GM18502 (cell line): ENCODE measurements at regions not wholly inside any gene's neighbourhood (a gene's known extent, or its start where the extent isn't known, plus 50 kb on each side); places are given as distances from the start of the nearest gene placed in this dataset.

Source experiments
- ATAC-seq: cut with Tn5 transposase; IDR thresholded peaks from one replicate; pipeline ENCODE4 v1.9.1; 2021; ENCODE audit warnings: mild to moderate bottlenecking; ENCODE audit not compliant: unreplicated experiment, poor library complexity

DNA sequence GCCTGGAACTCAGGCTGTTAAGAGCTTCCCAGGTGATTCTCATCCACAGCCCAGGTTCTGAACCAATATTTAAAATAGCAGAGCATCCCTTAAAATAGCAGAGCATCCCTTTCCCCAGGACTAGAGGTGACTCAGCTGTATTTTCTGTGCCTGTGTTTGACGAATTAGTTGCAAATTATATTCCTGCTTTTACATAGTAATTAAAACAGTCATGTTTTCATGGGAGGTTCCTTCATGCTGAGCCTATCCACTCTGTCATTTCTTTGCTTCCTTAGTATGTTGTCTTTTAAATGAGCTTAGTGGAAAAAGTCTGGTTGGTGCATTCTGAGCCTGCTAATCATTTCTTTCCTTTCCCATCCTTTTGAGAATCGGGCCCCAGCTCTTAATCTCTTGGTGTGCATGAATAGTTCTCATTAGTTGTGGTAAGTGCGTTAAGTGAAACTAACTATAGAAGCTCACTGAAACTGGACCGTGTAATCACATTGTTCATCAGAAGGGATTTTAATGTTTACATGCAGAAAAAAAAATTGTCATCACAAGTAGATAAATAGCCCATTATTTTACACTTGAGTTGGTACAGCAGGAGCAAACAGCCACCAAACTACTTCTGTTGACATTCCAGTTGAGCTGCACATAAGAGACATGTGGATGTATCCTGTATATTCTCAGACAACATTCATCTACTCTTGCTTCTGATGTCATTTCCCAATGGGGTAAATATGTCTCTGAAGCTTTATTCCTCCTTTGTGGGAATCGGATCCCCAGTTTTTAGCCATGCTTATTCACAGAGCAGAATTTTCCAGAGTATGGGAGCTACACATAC lies 596.9 kb upstream of the WWC1 start:
- no peak for ATAC-seq

DNA sequence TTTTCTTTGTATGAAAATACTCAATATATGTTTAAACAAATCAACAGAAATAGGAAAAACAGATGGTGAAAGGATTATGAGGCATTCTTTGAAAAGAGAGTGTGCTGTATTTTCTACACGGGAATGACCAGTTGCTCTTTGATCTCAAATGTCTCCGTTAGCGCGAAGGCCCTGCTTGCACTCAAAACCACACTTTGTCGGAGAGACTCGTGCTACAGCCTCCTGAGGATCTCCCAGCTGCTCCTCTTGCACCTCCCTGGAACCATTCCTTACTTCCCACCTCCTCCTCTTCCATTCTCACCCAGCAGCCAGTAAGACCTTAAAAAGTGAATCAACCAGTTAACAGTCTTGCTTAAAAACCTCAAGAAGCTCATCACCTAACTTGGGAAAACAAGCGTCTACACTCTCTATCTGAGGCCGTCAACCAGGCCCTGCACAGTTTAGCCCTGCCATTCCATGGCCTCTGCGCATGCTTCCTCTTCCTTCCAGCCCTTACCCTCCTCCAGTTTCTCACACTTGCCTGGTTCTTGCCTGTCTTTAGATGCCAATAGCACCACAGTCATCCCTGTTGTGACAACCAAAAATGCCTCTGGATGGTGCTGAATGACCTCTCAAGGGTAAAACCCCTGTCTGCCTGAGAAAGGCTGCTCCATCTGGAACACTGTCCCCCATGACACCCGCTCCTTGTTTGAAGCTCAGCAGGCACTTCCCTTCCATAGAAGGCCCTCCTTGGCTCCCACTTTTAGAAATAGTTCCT lies 594.7 kb upstream of the WWC1 start:
- no peak for ATAC-seq

DNA sequence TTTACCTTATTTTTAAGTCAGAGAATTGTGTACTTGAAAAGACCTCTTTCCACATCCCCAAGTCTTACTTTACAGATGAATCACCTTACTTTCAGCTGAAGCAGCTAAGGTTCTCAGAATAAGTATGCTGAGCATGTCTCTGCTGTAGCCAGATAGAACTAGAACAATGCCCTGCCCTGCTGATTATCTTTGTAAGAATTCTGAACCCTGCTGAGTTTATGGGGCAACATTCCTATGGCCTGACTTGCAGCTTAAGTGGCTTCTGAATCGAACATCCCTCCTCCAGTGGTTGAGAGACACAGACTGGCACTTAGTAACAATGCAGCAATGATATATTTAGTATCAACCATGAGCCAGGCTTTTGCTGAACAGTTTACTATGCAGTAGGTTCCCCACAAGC lies 592.0 kb upstream of the WWC1 start:
- ATAC-seq = no peak

GRCh38 chr5:167701051-167701450 lies 590.4 kb upstream of the WWC1 start:
- ATAC-seq = no peak

- ATAC-seq = no peak
Measured at GRCh38 chr5:167702014-167702413, 589.4 kb upstream of the WWC1 start.

DNA sequence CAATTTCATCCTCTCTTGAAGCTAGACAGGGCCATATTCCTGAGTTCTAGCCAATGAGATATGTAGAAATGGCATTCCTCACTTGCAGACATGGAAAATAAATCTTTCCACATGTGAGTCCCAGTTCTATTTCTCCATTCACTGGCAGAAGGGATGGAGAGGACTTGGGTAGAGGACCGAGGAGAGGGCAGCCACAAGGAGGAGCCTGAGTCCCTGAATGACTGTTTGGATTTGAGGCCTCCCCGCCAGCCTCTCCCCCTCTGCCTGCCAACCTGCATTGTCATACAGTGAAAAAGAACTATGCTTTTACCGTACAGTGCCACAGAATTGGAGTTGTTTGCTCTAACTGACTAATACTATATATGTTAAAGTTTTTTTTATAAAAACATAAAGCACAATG lies 583.0 kb upstream of the WWC1 start:
- no peak for ATAC-seq

- peak; percentile 60 for ATAC-seq
Measured at GRCh38 chr5:167709625-167710024, 581.8 kb upstream of the WWC1 start.

GRCh38 chr5:167710444-167711073 lies 580.9 kb upstream of the WWC1 start:
- no peak for ATAC-seq

DNA sequence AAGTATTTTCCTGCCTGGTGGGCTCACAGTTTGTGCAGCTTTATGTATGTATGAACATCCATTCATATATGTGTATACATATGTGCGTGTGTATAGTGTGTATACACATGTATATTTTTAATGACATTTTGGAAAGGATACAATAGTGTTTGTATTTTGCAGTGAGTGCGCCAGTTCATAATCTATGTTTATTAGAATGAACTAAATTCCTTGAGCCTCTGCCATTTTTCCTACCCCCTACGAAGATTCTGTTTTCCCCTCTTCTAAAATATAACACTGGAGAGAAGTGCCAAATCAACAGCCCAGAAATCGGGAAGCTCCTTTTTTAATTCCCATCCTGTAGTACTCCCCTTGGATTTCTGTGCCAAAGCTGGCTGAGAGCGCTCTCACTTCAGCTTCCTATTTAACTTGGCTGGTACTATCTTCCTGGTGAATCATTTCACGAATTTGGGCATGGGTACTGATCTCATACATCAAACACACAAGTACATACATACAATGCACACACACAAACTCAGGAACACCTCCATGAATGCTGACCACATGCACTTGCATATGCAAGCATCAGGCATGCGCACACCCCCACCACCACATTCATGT lies 578.4 kb upstream of the WWC1 start:
- no peak for ATAC-seq

GRCh38 chr5:167713896-167714295 lies 577.5 kb upstream of the WWC1 start:
- ATAC-seq = no peak

DNA sequence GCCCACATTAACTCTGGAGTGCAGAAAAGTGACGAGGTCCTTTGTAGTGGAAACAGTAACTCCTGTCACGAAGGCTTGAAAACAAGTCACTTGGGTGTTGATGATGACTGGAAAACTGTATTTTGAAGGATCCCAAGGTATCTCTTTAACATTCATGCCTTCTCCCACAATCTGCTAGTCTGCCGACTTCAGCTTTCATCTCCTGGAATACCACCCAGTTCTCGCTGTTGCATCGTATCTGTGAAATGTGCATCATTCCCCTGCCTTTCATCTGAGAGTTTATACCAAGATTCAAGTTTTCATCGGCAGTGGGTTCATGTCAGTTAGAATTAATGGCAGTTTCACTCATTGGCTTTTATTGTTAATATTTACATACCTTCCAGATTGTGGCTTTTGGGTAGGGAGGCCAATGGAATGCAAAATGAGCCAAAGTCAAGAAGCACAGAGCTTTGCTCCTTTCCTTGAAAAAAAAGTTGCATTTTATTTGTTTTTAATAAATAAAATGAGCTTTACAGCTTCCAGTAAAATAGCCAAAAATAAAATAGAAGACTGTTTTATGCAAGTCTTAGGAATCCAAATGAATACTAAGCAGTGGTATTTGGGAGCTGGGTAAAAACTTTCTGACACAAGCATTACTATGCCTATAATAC lies 575.2 kb upstream of the WWC1 start:
- no peak for ATAC-seq

GRCh38 chr5:167720259-167720658 lies 571.2 kb upstream of the WWC1 start:
- no peak for ATAC-seq

GRCh38 chr5:167720676-167721260 lies 570.7 kb upstream of the WWC1 start:
- no peak for ATAC-seq

DNA sequence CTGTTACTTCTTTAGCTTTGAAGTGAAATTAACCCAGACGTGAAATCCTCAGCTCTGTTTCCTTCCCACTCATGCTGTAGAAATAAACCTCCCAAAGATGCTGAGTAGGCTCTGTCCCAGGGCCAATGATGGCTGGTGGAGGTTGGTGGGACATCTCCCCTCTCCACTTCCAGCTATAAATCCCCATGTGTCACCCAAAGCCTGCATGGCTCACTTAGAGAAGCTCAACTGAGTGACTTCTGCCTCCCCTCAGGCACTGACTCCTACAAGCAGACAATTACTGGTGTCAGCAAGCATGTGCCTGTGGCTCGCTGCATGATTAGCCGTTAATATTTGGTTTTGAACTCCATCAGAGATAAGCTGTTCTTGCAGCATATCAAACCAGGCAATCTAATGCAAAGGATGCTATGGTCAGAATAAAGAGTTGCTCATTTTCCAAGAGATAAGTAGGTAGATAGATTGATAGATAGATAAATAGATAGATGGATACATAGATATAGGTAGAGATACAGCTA lies 569.5 kb upstream of the WWC1 start:
- ATAC-seq = no peak

DNA sequence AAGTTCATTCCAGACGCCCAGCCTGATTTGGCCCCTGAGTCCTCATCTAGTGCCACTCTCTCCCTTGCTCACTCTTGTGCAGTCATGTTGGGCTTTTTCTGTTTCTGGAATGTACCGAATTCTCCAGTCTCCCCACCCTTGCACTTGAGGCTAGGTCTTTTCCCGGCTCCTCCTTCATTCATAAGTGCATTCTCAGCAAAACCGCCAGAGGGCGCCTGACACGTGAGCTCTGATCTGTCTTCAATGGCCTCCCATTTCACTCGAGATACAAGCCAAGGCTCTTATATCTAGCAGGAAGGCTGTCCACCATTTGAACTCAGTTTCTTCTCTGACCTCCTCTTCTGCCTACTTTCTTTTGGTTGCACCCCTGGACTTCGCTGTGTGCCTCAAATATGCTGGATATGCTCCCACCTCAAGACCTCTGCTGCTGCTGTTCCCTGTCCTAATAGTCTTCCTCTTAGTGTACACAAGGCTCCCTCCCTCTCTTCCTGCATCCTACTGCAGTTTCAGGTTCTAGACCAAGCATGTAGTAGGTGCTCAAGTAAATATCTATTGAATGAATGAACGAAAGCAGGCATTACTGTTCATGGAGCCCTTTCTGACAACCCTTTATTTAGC lies 568.1 kb upstream of the WWC1 start:
- ATAC-seq = peak; percentile 98

DNA sequence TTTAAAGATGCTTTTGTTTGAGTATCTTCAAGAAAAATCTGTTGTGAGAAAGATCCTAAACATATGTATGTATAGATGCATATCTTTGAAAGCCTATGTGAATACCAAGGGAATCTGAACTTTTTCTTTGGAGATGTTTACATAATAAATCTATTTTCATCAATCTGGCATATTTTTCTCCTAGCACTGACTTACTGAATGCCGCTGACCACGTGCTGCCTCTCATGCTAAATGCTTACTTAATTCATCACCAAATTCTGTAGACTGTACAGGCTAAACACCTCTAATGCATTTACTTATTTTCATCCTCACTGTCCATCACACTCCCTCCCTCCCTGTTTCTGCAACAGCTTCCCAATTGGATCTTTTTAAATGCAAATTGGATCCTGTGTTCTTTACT lies 566.2 kb upstream of the WWC1 start:
- ATAC-seq = no peak

GRCh38 chr5:167725741-167726140 lies 565.7 kb upstream of the WWC1 start:
- ATAC-seq = no peak

DNA sequence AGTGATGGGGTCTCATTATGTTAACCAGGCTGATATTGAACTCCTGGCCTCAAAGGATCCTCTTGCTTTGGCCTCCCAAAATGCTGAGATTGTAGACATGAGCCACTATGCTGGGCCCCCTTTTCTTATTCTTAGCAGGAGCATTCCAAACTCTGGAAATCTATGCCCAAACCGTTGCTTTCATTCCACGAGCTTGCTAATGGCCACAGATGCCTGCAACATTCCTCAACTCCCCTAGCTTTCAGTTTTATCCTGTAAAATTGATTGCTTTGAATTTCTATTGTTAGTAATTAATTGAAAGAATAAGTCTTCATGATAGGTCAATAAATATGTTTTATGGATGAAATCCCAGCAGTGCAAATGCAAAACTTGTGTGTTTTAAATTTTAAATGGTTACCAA lies 564.8 kb upstream of the WWC1 start:
- no peak for ATAC-seq

- no peak for ATAC-seq
Measured at GRCh38 chr5:167730121-167730520, 561.3 kb upstream of the WWC1 start.
